NCI-H2171 (cell line): ENCODE measurements at regions not wholly inside any gene's neighbourhood (a gene's known extent, or its start where the extent isn't known, plus 50 kb on each side); places are given as distances from the start of the nearest gene placed in this dataset.
A peak's percentile ranks its signal among the peaks of the same experiment; 100 is the strongest.

ENCODE experiments used
- DNase-seq: peaks from one replicate; lab custom pipeline; 2025; lab: John Stamatoyannopoulos, UW

DNA sequence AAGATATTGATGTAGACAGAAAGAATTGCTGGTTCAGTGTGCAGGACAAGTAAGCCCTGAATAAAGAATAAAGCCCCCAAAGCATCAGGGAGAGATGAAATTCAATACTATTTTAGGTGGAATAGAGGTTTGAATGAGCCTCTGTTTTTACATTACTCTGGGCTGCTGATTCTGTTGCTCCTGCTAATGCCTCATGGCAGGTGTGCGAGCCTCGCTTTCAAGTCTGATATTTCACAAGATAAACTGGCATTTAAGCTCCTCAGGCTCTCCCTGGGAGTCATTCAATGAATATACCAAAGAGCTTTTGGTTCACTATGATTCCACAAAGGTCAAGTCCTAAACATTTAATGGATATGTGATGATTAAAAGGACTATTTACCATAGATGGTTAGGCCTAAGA, 601.0 kb upstream of the SLC39A10 start:
- DNase-seq = peak; percentile 51

- no peak for DNase-seq
These were observed 605.6 kb upstream of the SLC39A10 start for GRCh38 chr2:195051401-195051800.

DNA sequence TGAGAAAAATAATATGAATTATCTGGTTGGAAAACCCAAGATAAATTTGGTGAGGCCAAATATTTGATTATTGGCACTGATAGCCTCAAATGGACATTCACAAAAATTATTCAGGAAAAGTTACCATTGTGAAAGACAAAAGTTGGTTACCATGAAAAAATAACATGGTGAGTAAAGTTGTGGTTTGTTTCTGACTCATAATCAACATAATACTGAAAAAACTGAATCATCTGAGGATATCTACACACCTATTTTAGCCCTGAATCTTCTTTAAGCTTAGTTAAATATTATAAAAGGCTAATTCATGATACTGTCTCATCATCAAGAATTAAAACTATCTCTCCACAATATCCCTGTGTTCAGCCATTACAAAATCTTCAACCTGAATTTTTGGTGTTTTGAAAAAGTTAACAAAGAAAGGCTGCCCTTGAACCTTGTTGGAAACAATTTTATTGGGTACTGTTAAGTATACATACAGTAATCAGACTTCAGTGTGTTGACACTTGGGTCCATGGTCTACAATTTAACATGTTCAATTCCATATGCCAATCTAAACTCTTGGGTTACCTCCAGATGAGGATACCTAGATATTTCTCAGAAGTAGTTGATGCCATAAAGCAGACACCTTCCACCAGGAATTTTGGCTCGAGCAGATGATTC, 607.5 kb upstream of the SLC39A10 start:
- DNase-seq = no peak

- no peak for DNase-seq
These were observed 609.1 kb upstream of the SLC39A10 start for GRCh38 chr2:195047955-195048354.

DNA sequence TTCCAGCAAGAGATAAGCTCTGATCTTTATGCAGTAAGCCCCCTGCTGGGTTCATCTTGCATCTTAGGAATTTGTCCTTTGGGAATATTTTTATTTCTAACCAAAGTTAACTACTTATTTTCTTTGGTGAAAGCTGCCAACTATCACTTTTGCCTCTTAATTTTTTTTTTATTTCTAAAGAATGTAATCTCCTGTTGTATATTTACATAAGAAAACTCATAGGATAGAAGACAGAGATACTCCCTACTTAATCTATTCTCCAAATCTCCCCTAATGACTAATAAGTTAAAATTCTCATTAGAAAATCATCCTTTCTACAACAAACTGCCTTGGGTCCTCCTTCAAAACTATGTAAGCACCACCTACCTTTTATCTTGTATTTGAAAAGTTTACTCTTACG, 612.2 kb upstream of the SLC39A10 start:
- DNase-seq = no peak

- no peak for DNase-seq
These were observed 618.9 kb upstream of the SLC39A10 start for GRCh38 chr2:195038153-195038552.

DNA sequence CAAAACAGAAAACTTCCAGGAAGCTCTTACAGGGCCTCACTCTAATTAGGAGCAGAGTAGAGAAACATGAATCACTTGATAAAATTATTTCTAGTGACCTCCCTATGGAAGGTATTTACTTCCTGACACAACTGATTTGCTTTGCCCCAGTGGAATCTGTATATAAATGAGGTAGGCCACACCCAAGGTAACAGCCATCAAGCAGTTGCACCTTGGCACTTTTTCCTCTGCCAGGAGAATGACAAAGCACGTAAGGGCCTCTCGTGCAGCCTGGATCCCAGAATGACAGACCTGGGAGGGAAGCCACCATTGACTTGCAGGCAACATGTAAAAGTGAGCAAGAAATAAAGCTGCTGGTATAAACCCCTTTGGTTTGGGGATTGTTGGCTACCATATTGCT, 620.0 kb upstream of the SLC39A10 start:
- DNase-seq = no peak

GRCh38 chr2:195031411-195031810, 625.6 kb upstream of the SLC39A10 start:
- DNase-seq = no peak

- no peak for DNase-seq
These were observed 627.0 kb upstream of the SLC39A10 start for GRCh38 chr2:195029804-195030654.

DNA sequence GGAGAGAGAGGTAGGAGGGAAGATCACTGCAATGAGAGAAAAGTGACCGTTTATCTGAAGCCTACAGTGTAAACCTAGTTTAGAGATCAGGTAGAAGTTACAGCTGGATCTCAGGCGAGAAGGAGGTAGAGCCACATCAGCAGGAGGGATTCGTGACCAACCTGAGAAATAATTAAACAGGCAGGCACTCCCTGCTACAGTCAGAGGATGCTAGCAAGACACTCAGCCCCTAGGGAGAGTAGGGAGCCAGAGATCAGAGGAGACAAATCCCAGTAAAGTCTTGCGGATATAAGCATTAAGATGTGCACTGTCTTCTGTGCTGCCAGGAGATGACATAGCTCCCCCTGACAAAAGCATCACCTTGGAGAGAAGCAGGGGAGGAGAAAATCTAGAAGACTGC, 629.1 kb upstream of the SLC39A10 start:
- no peak for DNase-seq

DNA sequence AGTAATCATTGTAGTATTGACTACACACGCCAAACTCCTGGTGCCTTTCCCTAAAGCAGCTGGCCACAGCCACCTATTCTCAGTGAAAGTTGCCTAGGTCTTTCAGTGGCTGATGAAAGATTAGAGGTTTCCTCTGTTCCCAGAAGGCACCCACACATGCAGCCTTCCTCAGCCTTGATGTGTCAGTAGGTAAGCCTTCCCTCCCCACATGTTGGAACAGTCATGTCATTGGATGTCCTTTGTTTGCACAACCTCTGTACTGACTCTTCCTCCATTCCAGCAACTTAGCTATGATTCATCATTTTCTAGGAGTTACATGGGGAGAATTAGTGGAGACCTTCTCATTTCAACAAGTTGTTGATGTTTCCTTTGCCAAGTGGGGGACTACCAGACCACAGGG, 630.8 kb upstream of the SLC39A10 start:
- DNase-seq = no peak

DNA sequence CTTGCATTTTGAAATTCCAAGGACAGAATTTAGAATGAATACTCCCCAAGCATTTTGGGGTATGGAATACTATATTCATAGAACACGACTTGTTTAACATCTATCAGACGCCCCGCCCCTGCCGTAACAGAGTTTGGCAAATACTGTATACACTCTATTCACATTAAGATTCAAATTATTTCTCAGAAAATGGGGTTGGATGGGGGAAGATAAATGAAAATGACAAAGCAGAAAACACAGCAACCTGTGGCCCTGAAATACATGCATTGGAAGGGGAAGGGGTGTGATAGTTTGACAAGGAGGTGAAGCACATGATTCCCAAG, 634.6 kb upstream of the SLC39A10 start:
- DNase-seq = no peak

GRCh38 chr2:195021711-195022507, 635.1 kb upstream of the SLC39A10 start:
- DNase-seq = no peak

DNA sequence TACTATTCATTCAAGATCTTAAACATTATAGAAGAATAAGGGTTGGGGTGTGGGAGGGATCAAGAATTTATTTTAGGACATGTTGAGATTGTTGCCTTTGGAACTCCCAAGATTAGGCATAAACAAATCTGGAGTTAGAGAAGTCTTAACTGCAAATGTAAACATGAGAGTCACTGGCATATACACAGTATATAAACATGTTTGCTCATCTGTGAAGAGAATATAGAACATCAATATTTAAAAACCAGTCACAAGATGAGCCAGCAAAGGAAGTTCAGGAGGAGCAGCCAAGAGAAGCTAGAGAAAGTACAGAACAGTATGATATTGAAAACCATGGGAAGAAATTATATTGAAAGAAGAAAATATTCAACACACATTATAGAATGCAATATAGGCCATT, 638.6 kb upstream of the SLC39A10 start:
- DNase-seq = no peak

- no peak for DNase-seq
These were observed 639.1 kb upstream of the SLC39A10 start for GRCh38 chr2:195017890-195018289.

GRCh38 chr2:195016841-195017240, 640.2 kb upstream of the SLC39A10 start:
- DNase-seq = no peak

- DNase-seq = peak; percentile 50
These were observed 647.8 kb upstream of the SLC39A10 start for GRCh38 chr2:195009202-195009601.

- no peak for DNase-seq
These were observed 650.2 kb upstream of the SLC39A10 start for GRCh38 chr2:195006856-195007255.

DNA sequence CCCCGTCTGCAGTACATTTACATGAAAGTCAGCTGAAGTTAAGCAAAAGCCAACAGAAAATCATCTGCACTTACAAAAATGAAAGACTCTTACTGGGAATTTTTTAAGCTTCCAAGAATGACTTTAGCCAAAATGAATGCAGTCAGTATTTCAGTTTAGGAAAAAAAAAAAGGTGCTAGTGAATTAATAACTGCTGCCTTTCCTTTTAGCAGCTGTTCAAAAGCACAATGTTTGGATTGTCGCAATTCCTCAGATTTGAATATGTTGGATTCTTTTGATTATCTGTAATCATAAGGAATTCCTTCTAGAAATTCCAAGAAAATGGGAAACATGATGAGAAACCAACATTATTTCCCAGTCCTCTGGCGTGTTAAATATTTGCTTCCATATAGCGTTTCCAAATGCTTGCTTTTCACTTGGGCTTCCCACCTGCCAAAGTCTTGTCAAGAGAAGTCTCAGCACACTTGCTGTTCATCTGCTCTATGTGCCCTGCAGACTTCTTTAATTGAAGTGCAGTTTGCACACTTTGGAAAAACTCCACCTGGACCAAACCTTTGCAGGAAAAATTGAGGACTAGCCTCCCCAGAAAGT, 653.0 kb upstream of the SLC39A10 start:
- DNase-seq = no peak

DNA sequence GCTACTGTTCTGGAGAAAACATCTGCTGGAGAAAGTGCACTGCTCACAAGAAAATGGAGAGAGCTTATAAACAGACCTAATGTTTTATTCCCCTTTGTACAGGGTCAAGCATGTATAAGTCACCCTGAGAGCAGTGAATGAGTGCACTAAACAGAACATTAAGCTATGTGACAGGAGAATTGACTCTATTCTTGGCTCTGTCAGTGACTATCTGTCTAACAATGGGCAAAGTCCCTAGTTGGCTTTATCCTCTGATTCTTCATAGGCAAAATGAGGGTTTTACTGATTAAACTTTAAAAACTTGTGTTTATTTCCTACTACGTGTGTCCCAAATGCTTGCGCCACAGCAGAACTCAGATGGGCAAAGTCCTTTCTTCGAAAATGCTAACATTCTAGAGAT, 655.1 kb upstream of the SLC39A10 start:
- DNase-seq = no peak

GRCh38 chr2:194999771-195000170, 657.3 kb upstream of the SLC39A10 start:
- no peak for DNase-seq

DNA sequence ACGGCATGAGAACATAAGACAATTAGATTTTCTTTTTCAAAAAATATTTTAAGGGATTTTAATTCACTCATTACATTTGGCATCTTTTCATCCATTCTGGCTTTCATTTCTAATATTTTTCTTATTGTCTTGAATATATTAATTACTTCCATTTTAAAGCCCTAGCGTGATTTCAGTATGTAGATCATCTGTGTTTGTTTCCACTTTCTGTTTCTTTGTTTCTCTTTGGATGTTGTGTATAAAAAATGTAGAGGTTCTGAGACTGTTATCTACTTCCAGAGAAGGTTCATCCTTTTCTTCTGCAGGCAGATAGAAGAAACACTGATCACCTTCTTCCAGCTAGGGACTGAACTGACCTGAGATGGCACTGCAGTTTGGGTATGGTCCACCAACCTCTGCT, 664.4 kb upstream of the SLC39A10 start:
- no peak for DNase-seq

DNA sequence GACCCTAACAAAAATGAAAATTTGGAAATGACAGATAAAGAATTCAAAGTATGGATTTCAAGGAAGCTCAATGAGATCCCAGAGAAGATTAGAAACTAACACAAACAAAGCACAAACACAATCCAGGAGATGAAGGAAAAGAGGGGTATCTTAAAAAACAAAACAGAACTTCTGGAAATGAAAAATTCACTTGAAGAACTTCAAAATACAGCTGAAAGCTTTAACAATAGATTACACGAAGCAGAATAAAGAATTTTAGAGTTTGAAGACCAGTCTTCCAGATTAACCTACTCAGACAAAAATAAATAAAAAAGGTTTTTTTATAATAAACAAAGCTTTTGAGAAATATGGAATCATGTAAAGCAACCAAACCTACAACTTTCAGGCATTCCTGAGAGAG, 671.8 kb upstream of the SLC39A10 start:
- DNase-seq = no peak
